ENCODE measurements at regions not wholly inside any gene's neighbourhood (a gene's known extent, or its start where the extent isn't known, plus 50 kb on each side); places are given as distances from the start of the nearest gene placed in this dataset.

DNA sequence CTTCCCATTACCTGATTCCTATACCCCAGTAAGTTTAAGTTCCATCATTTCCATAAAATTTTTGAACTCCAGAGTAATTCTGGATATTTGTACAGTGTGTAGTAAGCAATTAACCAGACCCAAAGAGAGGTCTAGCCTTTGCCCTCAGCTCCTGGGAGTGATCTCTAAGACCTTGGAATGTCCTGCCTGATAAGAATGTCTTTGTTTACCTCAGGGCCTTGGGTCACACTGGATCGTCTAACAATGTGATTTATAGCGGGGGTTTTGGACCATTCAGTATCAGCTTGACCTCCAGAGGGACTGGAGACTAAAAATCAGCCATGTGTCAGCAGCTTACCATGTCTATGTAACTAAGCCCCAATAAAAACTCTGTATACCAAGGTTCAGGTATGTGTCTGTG lies 330.9 kb upstream of the PPP1R2C start:
- TF ChIP-seq, protein P1, sequence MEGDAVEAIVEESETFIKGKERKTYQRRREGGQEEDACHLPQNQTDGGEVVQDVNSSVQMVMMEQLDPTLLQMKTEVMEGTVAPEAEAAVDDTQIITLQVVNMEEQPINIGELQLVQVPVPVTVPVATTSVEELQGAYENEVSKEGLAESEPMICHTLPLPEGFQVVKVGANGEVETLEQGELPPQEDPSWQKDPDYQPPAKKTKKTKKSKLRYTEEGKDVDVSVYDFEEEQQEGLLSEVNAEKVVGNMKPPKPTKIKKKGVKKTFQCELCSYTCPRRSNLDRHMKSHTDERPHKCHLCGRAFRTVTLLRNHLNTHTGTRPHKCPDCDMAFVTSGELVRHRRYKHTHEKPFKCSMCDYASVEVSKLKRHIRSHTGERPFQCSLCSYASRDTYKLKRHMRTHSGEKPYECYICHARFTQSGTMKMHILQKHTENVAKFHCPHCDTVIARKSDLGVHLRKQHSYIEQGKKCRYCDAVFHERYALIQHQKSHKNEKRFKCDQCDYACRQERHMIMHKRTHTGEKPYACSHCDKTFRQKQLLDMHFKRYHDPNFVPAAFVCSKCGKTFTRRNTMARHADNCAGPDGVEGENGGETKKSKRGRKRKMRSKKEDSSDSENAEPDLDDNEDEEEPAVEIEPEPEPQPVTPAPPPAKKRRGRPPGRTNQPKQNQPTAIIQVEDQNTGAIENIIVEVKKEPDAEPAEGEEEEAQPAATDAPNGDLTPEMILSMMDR (IDR thresholded peaks at IDR 0.05; ENCODE audit: low read length): no peak
- TF ChIP-seq EZH2phosphoT487 (IDR thresholded peaks at IDR 0.05; ENCODE audit: low read length): no peak
